CD4-positive, alpha-beta T cell treated with Interleukin-6 for 4 hours (primary cell): ENCODE measurements at regions not wholly inside any gene's neighbourhood (a gene's known extent, or its start where the extent isn't known, plus 50 kb on each side); places are given as distances from the start of the nearest gene placed in this dataset.

ENCODE experiments used
- DNase-seq: peaks from one replicate; pipeline ENCODE4 v3.0.0-alpha.2; 2020; ENCODE audit warnings: mixed read lengths

- no peak for DNase-seq
Observed at GRCh38 chr15:77819048-77819850, 186.5 kb upstream of the LINGO1 start.

- no peak for DNase-seq
Observed at GRCh38 chr15:77818484-77819047, 185.9 kb upstream of the LINGO1 start.

GRCh38 chr15:77817434-77817833 lies 184.7 kb upstream of the LINGO1 start:
- DNase-seq = no peak

- DNase-seq = no peak
Observed at GRCh38 chr15:77816983-77817382, 184.3 kb upstream of the LINGO1 start.

GRCh38 chr15:77815015-77815414 lies 182.3 kb upstream of the LINGO1 start:
- DNase-seq = no peak

- no peak for DNase-seq
Observed at GRCh38 chr15:77812664-77813063, 180.0 kb upstream of the LINGO1 start.

- DNase-seq = no peak
Observed at GRCh38 chr15:77811270-77811669, 178.6 kb upstream of the LINGO1 start.

- no peak for DNase-seq
Observed at GRCh38 chr15:77810130-77810571, 177.4 kb upstream of the LINGO1 start.

- DNase-seq = no peak
Observed at GRCh38 chr15:77808581-77809177, 176.0 kb upstream of the LINGO1 start.

- DNase-seq = no peak
Observed at GRCh38 chr15:77808075-77808474, 175.4 kb upstream of the LINGO1 start.

- DNase-seq = no peak
Observed at GRCh38 chr15:77807611-77808010, 174.9 kb upstream of the LINGO1 start.

GRCh38 chr15:77807115-77807514 lies 174.4 kb upstream of the LINGO1 start:
- no peak for DNase-seq

GRCh38 chr15:77804210-77804609 lies 171.5 kb upstream of the LINGO1 start:
- no peak for DNase-seq

- no peak for DNase-seq
Observed at GRCh38 chr15:77803487-77803886, 170.8 kb upstream of the LINGO1 start.

- no peak for DNase-seq
Observed at GRCh38 chr15:77800305-77800704, 167.6 kb upstream of the LINGO1 start.

- DNase-seq = no peak
Observed at GRCh38 chr15:77798847-77799246, 166.1 kb upstream of the LINGO1 start.

- DNase-seq = no peak
Observed at GRCh38 chr15:77798151-77798835, 165.6 kb upstream of the LINGO1 start.

- no peak for DNase-seq
Observed at GRCh38 chr15:77797270-77797669, 164.6 kb upstream of the LINGO1 start.

- no peak for DNase-seq
Observed at GRCh38 chr15:77796046-77796729, 163.5 kb upstream of the LINGO1 start.

- DNase-seq = no peak
Observed at GRCh38 chr15:77795446-77795845, 162.7 kb upstream of the LINGO1 start.

GRCh38 chr15:77791941-77792340 lies 159.2 kb upstream of the LINGO1 start:
- no peak for DNase-seq

- DNase-seq = no peak
Observed at GRCh38 chr15:77790481-77790880, 157.8 kb upstream of the LINGO1 start.

GRCh38 chr15:77786956-77787355 lies 154.2 kb upstream of the LINGO1 start:
- no peak for DNase-seq
